HG02610 (cell line): ENCODE measurements at regions not wholly inside any gene's neighbourhood (a gene's known extent, or its start where the extent isn't known, plus 50 kb on each side); places are given as distances from the start of the nearest gene placed in this dataset.

Experiments used
- ATAC-seq: cut with Tn5 transposase; IDR thresholded peaks from one replicate; pipeline ENCODE4 v1.9.1; 2021; ENCODE audit warnings: mild to moderate bottlenecking, moderate library complexity; ENCODE audit not compliant: unreplicated experiment

DNA sequence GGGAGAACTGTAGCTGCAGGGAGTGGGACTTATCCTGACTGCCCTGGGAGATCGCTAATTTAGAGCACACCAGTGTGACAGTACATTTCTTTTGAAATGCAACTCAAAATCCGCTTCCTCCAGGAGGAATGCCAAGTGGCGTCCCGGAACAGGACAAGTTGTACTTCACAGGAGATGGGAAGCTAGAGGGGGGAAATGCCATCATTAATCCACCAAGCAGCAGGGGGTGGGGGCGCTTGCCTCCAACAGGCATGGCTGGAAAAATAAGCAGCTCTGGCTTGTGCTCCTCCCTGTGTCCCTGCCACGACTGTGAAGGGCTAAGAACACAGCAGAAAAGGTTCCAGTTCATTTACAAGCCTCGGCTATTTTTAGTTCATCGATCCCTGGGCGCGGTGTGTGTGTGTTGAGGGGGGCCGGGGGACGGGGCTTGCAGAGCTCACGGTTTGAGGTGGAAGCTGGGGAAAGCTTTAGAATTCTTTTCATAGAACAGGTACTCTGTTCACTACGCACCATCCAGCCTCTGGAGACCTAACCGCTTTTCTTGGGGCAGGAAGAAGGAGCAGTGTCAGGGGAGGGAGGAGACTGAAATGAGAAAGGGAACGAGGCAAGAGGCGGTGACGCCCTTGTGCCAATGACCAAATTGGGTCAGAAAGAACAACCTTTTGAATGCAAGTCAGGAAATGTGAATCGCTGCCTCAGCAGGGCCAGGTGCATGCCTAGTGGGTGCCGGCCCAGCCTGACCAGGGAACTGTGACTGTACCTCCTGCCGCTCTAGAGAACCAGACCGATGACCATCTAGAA lies 51.8 kb upstream of the DGKG start:
- no peak for ATAC-seq

DNA sequence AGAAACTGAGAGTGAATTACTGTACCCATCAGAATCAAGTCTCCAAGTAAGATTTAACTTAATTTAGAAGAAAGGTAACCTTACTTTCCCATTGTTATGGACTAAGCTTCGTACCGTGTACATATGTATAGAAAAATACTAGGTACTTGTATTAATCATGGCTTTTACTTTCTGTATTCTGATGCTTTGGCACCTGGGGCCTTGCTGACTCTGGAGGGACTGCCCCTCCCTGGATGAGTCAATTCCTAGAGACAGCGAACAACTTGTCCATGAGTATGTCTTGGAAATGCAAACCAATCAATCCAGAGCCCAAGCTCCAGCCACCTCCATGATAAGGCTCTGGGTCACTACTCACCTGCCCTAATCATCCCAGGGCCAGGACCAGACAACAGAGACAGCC lies 50.0 kb upstream of the DGKG start:
- peak; percentile 82 for ATAC-seq
